Right lobe of liver (tissue), 4 donors: ENCODE measurements at regions not wholly inside any gene's neighbourhood (a gene's known extent, or its start where the extent isn't known, plus 50 kb on each side); places are given as distances from the start of the nearest gene placed in this dataset.

Experiments used
- CTCF ChIP-seq, 4 donors: fragments of 200-600 bp in 3 of 4; fragments of 450-650 bp in 1 of 4; IDR thresholded peaks; one replicate each; pipeline versions ENCODE4 v1.5.1 to v1.8.0; 2016 to 2022; ENCODE audit warnings: antibody characterized with exemption in 4 of 4, mild to moderate bottlenecking in 2 of 4
- POLR2A ChIP-seq: fragments of 450-650 bp; IDR thresholded peaks from one replicate; pipeline ENCODE4 v1.6.1; 2017; ENCODE audit warnings: antibody characterized with exemption, mild to moderate bottlenecking
- donor health status: DM: no; HTN: no; CAD: no.
- donor health status: DM: no; HTN: no; CAD: no.
- donor health status: DM: no; HTN: yes; CAD: no.

GRCh38 chr13:59494560-59494970, 669.2 kb downstream of the DIAPH3 start:
- no peak for TF ChIP-seq CTCF (IDR thresholded peaks at IDR 0.05)
- TF ChIP-seq POLR2A, result no peak
